HPDE6-E6E7 (cell line): ENCODE measurements at regions not wholly inside any gene's neighbourhood (a gene's known extent, or its start where the extent isn't known, plus 50 kb on each side); places are given as distances from the start of the nearest gene placed in this dataset.
A peak's percentile ranks its signal among the peaks of the same experiment; 100 is the strongest.

ENCODE experiments used
- DNase-seq: peaks from one replicate; pipeline ENCODE4 v3.0.0; 2011; ENCODE audit warnings: missing footprints; ENCODE audit errors: extremely low spot score

- no peak for DNase-seq
Observed at GRCh38 chr11:93075782-93076181, 106.3 kb downstream of the MTNR1B start.

GRCh38 chr11:93080146-93080759 lies 110.8 kb downstream of the MTNR1B start:
- DNase-seq, result no peak

- no peak for DNase-seq
Observed at GRCh38 chr11:93081694-93082093, 112.2 kb downstream of the MTNR1B start.

DNA sequence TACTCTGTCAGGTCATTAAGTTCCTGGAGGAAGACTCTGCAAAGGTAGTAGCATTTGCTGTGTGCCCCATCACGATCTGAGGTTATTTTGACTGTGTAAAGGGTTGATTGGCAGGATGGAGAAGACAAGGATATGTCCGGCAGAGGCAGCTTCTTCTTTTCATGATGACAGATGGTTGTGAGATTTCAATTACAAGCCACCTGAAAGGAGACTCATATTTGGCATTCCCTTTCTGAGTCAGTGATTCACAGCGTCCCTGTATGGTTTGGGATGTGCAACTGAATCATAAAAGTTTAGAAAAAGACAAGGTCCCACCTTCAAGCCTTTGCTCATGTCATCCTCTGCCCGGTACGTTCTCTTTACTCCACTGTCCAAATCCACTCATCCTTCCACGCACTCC lies 113.4 kb downstream of the MTNR1B start:
- no peak for DNase-seq

DNA sequence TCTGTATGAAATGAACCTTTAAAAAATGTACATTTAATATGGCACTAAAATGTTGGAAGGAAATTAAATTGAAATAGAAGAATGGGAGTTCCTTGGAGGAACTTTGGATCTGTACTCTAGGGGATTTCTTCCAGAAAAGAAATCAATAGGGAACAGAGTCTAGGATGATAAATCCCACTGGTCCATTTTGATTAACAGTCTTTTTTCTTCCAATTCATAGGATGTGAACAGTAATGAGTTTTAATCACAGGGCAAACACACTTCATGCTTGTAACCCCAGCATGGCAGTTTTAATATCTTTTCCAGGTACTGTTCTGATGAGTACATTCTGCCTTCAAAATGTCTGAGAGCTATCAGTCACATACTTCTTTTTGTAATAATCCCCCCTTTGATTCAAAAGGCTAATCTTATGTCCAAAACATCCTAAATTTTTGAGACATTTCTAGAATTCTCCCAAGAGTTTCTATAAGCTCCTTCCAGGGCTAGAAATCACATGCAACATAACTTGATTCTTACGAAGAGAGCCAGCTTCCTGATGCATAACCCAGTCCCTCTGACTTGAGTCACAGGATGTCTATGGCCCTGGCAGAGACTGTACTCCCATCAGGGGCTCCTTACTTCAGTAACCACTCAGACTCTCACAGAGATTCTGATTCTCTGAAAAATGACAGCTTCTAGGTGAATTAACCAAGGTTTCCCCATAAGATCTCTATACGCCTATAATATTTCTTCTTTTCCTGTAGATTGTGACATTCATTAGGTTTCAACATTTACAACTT lies 112.9 kb downstream of the SLC36A4 start:
- no peak for DNase-seq

- DNase-seq, result peak; percentile 6
Observed at GRCh38 chr11:93089474-93090102, 108.2 kb downstream of the SLC36A4 start.
